Nephron progenitor cell (in vitro differentiated cells): ENCODE measurements at regions not wholly inside any gene's neighbourhood (a gene's known extent, or its start where the extent isn't known, plus 50 kb on each side); places are given as distances from the start of the nearest gene placed in this dataset.
"Not testable (repeated sequence)": the region's sequence is repeated elsewhere in the genome, so short reads cannot be mapped to it uniquely, and the experiment has no call there.

Source experiments
- DNase-seq: peaks from one replicate; pipeline ENCODE4 v3.0.0; 2021
- H3K27ac Mint-ChIP-seq: 2 replicates; pipeline ENCODE4 v1.8.0; 2021; ENCODE audit warnings: mild to moderate bottlenecking, moderate library complexity, mixed read lengths
- H3K27me3 Mint-ChIP-seq: 2 replicates; pipeline ENCODE4 v1.8.0; 2021; ENCODE audit warnings: mild to moderate bottlenecking, low read depth, mixed read lengths; ENCODE audit not compliant: poor library complexity
- H3K36me3 Mint-ChIP-seq: 2 replicates; pipeline ENCODE4 v1.8.0; 2021; ENCODE audit warnings: low read depth, mixed read lengths
- H3K4me1 Mint-ChIP-seq: 2 replicates; pipeline ENCODE4 v1.8.0; 2021; ENCODE audit warnings: mixed read lengths
- H3K4me3 Mint-ChIP-seq: 2 replicates; pipeline ENCODE4 v1.8.0; 2021; ENCODE audit warnings: mild to moderate bottlenecking, moderate library complexity, mixed read lengths
- H3K9me3 Mint-ChIP-seq: 2 replicates; pipeline ENCODE4 v1.8.0; 2021; ENCODE audit warnings: mild to moderate bottlenecking, moderate library complexity, mixed read lengths
- CTCF ChIP-seq: fragments of 200-600 bp; sonication (generic); IDR thresholded peaks from 2 replicates; pipeline ENCODE4 v1.5.0; 2021; ENCODE audit warnings: antibody characterized with exemption

DNA sequence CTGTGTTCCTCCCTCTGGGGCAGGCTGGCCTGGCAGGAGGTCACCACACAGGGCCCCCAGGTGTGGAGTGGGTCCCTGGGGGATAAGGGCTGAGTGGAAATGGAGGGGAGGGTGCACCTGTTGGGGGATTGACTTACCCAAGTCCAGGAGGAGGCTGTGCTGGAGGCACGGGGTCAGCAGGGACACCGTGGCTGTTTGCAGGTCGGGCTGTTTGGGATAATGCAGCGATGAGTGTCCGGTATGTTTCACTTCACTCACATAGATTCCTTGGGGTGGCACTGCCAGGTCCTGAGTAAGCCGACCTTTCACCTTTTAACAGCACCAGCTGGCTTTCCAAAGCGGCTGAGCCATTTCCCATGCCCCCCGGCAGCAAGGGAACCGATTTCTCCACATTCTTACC, 113.0 kb downstream of the NPIPB11 start:
- H3K36me3 Mint-ChIP-seq, H3K9me3 Mint-ChIP-seq, H3K27ac Mint-ChIP-seq, H3K27me3 Mint-ChIP-seq, DNase-seq, H3K4me3 Mint-ChIP-seq: not testable (repeated sequence)
- peaks cover 59% of the 10 kb centered on the region for H3K4me1 Mint-ChIP-seq

- H3K27ac Mint-ChIP-seq, H3K36me3 Mint-ChIP-seq, H3K4me3 Mint-ChIP-seq, DNase-seq, H3K9me3 Mint-ChIP-seq, H3K27me3 Mint-ChIP-seq: not testable (repeated sequence)
- peaks cover 62% of the 10 kb centered on the region for H3K4me1 Mint-ChIP-seq
Observed at GRCh38 chr16:29292952-29293471, 113.5 kb downstream of the NPIPB11 start.

DNA sequence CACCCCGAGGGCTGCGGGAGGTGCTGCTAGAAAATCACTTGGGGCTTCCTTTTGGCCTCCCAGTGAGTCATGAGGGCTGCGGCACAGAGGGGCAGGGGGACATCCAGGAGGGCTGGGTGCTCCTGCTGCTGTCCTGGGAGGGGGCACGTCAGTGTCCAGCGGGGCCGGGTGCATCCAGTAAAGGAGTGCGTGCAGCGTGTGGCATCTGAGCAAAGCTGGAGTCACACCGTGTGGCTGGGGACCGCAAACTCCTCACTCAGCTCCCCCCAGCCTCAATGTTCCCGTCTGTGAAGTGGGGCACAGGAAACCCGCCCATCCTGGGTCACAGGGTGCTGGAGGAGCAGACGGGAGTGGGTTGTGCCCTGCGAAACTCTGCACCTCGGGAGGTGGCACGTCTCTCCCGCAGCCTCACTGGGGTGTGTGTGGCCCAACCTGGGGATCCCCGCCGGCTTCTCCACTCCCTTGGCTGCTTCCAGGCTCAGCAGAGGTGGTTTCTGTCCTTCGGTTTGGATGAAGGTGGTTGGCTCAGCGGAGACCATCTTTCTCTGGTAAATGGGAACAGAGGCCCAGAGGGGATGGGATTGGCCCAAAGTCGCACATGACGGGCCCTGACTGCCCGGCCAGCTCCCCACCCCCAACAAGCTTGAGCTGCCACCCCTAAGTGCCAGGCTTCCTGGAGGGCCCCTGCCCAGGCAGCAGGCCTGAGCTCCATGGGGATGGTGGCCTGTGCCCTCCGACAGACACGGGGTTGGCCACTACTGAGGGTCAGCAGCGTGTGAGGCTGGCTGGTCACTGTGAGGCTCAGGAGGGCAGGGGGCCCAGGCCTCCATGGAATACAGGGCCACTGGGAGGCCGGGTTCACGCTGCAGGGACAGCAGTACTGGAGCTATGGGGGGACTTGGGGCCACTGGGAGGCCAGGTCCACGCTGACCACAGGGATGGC, 114.9 kb downstream of the NPIPB11 start:
- not testable (repeated sequence) for H3K9me3 Mint-ChIP-seq, H3K36me3 Mint-ChIP-seq, DNase-seq, H3K4me3 Mint-ChIP-seq, H3K27me3 Mint-ChIP-seq, H3K27ac Mint-ChIP-seq
- peaks cover 71% of the 10 kb centered on the region for H3K4me1 Mint-ChIP-seq

DNA sequence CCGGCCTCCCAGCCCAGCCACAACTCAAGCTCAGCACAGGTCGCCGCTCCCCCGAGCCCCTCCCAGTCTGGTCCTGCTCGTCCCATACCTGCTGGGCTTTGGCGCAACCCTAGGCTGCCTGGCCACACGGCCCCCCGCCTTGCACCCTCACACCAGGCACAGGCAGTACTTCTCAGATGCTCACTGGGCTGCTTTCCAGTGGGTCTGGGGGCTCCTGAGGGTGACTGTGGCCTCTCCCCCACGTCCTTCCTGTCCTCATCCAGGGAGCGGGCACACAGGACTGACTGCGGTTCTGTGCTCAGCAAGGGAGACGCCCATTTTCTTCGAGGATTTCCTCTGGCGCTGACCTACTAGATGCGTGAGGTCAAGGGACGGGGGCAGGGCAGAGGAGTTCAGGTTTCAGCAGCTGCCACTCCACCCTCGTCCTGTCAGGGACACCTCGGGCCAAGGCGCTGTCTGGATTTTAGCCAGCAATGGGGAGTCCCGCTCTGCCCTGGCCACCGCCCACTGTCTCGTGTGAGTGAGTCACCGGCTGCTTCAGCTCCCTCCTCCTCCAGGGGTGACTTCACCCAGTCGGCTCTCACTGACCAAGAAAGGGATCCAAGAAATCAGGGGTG, 115.8 kb downstream of the NPIPB11 start:
- Mint-ChIP-seq H3K27me3 (peaks cover 2% of the 10 kb centered on the region), H3K27ac (peak overlapping the region; percentile 90), H3K9me3 (no peaks in the 10 kb centered on the region), H3K4me1 (peaks cover 73% of the 10 kb centered on the region), H3K36me3 (no peaks in the 10 kb centered on the region), H3K4me3 (peak overlapping the region; percentile 38)
- DNase-seq, result peak; percentile 79
- TF ChIP-seq CTCF, result no peak

DNA sequence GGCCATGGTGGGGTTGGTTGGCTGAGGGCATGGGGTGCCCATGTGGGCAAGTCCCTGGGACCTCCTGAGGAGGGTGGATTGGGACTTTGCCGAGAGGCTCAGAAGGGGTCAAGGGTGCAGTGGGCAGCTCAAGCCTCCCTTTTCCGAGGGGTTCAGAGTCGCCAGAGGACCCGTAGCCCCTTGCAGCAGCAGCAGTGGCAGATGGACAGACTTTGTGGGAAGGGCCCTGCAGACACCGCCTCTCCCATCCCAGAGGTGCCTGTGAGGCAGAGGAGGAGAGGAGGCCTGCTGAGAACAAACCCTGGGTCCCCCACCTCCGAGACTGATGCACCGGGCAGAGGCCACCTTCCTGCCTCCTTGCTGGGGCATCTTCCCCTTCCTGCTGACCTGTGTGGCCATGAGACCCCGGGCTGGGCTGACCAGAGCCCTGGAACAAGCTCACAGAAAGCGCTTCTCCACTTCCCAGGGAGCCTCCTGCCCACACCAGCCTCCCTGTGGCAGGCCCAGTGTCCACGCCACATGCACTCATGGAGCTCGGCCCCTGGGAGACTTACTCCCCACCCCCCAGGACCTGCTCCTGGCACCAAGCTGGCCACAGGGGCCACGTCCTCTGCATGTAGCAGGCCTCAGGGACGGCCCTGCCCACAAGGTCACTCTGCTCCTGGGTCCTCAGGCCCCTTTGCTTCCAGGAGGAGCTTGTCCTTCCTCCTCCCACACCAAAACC, 116.8 kb downstream of the NPIPB11 start:
- not testable (repeated sequence) for H3K27ac Mint-ChIP-seq, H3K27me3 Mint-ChIP-seq, DNase-seq, H3K9me3 Mint-ChIP-seq, H3K36me3 Mint-ChIP-seq
- Mint-ChIP-seq H3K4me1 (peaks cover 74% of the 10 kb centered on the region), H3K4me3 (peak overlapping the region; percentile 55)

- H3K27ac Mint-ChIP-seq, result peak overlapping the region; percentile 85
- H3K9me3 Mint-ChIP-seq, H3K27me3 Mint-ChIP-seq, DNase-seq, H3K36me3 Mint-ChIP-seq: not testable (repeated sequence)
- H3K4me3 Mint-ChIP-seq, result peak overlapping the region; percentile 55
- H3K4me1 Mint-ChIP-seq, result peaks cover 71% of the 10 kb centered on the region
Observed at GRCh38 chr16:29288711-29289474, 117.6 kb downstream of the NPIPB11 start.

DNA sequence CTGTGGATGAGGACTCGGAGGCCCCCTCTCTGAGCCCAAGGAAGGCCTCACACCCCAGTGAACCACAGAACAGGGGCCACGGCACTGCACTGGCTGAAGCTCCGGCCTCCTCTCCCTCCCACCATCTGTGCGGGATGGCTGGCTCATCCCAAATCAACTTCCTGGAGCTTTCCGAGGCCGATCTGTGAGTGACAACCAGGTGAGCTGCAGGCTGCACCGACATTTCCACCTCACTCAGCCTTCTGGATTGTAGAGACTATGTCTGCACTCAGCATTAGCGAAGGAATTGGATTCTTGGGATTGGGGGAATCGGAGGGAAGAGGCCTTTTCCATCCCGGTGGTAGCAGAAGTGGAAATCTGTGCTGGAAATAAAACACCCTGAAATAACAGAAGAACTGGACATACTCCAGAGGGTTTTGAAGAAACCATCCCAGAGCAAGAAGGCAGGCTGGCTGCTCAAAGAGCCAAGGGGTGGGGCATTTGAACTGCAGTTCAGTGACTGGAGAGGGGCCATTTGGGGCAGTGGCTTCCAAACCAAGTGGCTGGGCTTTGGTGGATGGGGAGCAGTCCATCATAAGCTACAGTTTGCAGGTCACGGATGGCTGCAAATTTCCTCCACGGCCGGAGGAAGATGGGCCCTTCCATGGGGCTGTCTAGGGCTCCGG, 118.5 kb downstream of the NPIPB11 start:
- H3K4me3 Mint-ChIP-seq, result peak overlapping the region; percentile 64
- H3K27ac Mint-ChIP-seq, result peak overlapping the region; percentile 78
- H3K4me1 Mint-ChIP-seq, result peaks cover 69% of the 10 kb centered on the region
- not testable (repeated sequence) for H3K36me3 Mint-ChIP-seq, H3K27me3 Mint-ChIP-seq, DNase-seq, H3K9me3 Mint-ChIP-seq

GRCh38 chr16:29287246-29287645, 119.3 kb downstream of the NPIPB11 start:
- H3K27me3 Mint-ChIP-seq, H3K4me3 Mint-ChIP-seq, H3K27ac Mint-ChIP-seq, DNase-seq, H3K36me3 Mint-ChIP-seq: not testable (repeated sequence)
- peaks cover 61% of the 10 kb centered on the region for H3K4me1 Mint-ChIP-seq
- peaks cover 13% of the 10 kb centered on the region for H3K9me3 Mint-ChIP-seq

DNA sequence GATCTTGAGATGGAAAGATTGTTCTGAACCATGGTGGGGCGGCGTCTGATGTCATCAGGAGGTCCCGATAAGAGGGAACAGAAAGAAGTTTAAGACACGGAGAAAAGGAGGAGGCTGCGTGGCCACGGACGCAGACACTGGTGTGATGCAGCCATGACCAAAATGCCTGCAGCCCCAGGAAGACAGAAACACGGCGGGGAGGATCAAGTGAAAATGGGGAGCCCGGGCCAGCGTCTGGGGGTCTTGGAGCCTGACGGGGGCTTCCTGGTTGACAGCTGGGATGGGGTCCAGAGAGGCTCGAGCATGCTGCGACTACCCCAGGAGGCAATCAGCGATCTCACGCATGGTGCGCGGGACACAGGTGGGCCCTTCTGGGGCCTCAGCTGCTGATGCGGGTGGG, 119.7 kb downstream of the NPIPB11 start:
- not testable (repeated sequence) for H3K27ac Mint-ChIP-seq

GRCh38 chr16:29286161-29286560, 120.3 kb downstream of the NPIPB11 start:
- peaks cover 57% of the 10 kb centered on the region for H3K4me1 Mint-ChIP-seq
- not testable (repeated sequence) for DNase-seq, H3K4me3 Mint-ChIP-seq, H3K27ac Mint-ChIP-seq, H3K27me3 Mint-ChIP-seq
- H3K36me3 Mint-ChIP-seq, result peaks cover 12% of the 10 kb centered on the region
- peaks cover 24% of the 10 kb centered on the region for H3K9me3 Mint-ChIP-seq

More for the DNA sequence above, 119.7 kb downstream of the NPIPB11 start:
- DNase-seq, H3K36me3 Mint-ChIP-seq, H3K27me3 Mint-ChIP-seq: not testable (repeated sequence)
- Mint-ChIP-seq H3K4me1 (peaks cover 57% of the 10 kb centered on the region), H3K9me3 (peaks cover 17% of the 10 kb centered on the region), H3K4me3 (peak overlapping the region; percentile 7)

GRCh38 chr16:29285151-29285885, 121.2 kb downstream of the NPIPB11 start:
- Mint-ChIP-seq H3K27ac (peak overlapping the region; percentile 39), H3K36me3 (peaks cover 12% of the 10 kb centered on the region), H3K9me3 (peaks cover 24% of the 10 kb centered on the region), H3K4me1 (peaks cover 50% of the 10 kb centered on the region), H3K4me3 (peak overlapping the region; percentile 23)
- H3K27me3 Mint-ChIP-seq, DNase-seq: not testable (repeated sequence)
